ENCODE measurements at regions not wholly inside any gene's neighbourhood (a gene's known extent, or its start where the extent isn't known, plus 50 kb on each side); places are given as distances from the start of the nearest gene placed in this dataset.
A peak's percentile ranks its signal among the peaks of the same experiment; 100 is the strongest.

DNA sequence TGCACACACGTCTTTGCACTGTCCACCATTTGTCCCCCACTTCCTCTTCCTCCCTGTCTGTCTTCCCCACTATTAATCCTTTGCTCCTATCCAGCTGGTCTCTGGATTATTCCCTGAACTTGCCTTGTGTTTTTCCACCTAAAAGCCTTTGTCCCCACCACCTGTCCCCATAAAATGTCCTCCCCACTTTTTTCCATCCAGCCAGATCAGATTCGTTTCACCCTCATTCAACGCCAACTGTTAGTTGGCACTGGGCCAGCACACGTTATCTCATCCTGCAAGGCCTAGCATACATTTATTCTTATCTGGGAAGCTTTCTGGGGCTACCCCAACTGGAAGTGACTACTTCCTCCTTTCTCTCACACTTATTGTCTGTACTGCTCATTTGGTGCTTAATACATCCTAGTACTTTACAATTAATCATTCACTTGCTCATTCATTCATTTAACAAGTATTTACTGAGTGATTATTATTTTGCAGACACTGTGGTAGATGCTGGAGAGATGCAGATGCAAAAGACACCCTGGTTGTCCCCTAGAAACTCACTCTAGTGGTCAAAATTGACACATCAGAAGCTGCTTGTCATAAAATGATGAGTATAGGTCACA lies 96.2 kb downstream of the RASSF10 start:
- DNase-seq = peak; percentile 65

DNA sequence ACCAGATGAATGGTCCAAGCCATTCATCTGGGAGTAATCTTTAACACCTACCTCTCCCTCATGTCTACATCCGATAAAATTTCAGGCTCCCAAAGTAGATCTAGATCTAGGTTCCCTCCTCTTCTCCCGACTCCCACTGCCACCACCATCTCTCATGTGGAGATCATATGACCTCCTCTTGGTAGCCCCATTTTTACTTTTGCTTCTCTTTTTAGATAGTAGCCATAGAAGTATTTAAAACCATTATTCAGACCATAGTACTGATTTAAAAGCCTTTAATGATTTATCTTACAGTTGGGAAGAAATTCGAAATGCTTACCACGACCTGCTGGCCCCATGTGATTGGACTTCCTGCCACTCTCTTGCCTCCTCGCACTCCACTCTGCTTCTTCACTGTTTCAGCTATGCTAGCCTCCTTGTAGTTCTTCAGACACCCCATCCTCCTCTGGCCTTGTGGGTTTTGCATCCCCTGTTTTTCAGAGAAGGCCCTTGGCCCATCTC lies 98.5 kb downstream of the RASSF10 start:
- DNase-seq = no peak

DNA sequence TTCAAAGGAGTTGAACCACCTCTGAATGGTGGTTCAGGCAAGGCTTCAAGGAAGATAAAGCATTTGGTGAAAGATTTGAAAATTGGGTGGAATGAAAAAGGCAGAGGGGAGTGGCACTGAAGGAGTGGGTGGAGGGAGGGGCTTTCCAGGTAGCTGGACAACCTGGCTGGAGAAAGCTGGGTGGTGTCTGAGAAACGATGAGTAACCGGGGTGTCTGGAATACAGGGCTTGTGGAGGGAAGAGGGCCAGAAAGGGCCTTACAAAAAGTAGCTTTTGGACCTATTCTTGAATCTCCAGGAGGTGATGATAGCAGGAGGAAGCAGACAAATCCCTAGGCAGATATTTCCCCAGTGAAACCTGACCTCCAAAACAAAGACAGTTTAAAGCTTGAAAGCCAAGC lies 99.3 kb downstream of the RASSF10 start:
- DNase-seq = no peak

DNA sequence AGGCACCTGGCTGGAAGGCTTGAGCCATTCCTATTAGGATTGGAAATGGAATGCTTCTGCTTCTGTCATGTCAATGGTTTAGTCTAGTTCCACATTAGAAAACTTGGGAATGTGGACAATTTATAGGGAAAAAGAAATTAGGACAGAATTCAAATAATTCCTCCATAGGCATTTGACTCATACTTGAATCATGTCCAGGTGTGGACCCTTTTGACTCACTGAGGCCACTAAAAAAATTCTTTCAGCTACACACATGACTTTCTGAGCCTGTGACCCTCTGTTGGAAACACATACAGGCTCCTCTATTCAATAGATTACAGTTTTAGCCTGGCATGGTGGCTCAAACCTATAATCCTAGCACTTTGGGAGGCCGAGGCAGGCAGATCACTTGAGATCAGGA lies 100.5 kb downstream of the RASSF10 start:
- DNase-seq = no peak

DNA sequence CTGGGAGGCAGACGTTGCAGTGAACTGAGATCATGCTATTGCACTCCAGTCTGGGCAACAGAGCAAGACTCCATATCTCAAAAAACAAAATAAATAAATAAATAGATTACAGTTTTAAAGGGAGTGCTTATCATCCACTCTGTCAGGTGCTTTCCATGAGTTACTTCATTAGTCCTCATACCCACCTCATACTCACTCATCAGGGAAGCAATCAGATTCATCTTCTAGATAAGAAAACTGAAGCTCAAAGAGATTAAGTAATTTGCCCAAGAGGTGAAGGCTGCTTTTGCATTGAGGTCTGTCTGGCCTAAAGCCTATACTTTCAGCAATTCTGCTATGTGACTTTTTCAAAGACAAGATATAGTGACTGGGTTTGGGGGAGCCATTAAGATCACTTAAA lies 101.0 kb downstream of the RASSF10 start:
- DNase-seq = no peak

DNA sequence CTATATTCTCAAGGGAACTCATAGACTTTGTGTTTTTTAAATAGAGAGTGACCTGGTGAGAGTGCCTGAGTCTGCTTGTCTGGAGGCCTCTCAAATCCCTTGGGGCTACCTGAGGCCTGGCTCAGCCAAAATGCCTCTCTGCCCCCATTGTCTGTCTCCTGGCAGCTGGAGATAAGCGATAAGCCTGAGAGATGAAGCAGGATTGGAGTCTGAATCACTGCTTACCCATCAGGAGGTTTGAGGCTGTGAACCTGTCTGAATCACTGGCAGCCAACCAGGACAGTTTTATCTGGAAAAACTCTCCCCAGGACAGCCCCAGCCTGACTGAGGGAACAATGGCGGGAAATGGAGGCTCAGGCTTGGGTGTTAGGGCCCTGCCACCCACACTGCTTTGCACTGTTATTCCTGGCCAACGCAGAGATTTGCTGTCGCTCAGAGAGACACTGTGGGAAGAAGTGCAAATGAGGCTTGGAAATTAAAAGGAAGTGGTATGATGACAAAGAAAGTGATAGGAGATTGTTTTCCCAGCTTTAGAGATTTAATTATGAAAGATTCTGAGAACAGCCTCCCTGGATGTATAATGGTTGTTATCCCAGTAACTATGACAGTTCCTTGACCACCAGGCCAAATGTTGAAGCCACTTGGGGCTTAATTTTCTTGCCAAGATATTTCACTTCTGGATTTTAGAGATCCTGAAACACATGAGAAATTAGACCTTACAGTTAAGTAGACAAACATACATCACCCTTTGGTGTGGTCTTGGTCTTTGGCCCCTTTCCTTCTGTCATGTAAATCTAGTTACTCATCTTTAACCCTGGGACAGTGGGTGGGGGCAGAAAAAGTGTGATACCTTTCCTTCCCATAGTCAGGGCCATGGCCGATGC lies 102.1 kb downstream of the RASSF10 start:
- DNase-seq = no peak

DNA sequence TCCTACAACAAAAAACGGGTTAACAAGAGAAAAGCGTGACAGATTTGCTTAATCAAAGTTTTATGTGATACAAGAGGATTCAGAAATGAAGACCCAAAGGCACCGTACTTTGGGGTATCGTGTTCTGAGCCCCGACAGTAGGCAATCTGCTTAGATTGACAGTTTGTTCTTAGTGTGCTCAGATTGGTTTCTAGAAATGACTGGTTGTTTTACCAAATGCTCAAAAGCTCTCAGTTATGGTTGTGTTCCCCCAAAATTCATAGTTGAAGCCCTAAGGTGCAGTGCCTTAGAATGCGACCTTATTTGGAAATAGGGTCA lies 102.7 kb downstream of the RASSF10 start:
- DNase-seq = no peak

DNA sequence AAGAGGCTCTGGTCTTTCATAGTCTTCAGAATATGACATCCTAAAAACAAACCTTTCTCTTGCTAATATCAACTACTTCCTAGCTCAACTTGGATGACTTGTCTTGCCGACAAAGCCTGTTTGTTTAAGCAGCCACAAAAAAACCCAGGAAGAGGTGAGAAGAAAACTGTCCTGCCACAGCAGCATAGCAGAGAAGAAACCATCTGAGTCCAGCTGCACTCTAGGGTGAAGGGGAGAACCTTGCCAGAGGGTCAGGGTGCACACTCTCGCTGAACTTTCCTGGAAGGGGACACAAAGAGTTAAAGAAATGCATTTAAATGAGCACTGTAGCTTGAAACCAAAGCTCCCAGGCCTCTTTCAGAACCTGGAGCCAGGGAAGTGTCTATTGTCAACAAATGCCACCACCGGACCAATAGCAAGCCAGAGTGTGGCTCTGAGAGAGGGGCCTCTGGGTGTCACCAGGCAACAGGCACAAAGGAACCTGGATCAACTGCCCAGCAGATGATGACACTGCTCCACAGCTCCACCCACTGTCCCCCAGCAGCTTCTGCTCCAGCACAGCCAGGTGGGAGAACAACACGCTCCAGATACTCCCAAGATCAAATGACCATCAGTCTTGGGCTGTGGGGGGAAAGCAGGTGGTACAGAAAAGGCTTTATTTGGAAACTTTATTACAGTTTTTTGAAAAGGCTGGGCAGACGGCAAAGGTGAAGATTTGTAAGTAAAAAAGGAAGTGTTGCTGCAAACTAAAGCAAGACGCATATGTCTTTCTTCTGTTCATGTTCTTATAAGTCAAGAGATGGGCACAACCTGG lies 105.7 kb downstream of the RASSF10 start:
- no peak for DNase-seq

DNA sequence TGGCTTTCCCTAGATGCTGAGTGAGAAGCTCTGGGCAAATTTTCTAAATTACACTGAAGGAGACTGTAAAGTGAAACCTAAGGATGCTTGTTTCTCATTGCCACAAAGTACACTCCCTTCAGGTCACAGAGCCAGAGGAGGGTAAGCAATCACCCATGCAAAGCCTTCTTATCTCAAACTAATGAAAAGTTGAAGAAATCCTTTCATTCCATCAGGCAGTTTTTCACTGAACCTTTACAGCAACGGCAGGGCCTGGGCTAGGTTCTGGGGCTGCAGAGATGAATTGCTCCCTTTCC lies 106.2 kb downstream of the RASSF10 start:
- DNase-seq = no peak

DNA sequence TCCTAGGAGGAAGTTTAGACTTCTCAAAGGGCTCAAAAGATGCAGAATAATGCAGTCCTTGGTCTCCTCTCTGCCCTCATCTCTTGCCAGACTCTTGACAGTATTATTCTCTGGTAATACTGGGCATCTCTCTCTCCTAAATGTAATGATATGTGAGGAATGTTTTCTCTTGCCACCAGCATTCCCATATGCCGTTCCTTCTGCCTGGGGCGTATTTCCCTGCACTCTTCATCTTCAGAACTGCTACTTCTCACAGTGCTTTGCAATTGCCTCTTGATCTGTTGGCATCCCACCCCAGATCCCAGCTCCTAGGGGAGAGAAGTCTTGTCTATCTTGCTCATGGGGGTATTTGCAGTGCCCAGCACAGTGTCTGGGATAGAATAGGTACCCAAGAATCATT lies 107.4 kb downstream of the RASSF10 start:
- DNase-seq = no peak

DNA sequence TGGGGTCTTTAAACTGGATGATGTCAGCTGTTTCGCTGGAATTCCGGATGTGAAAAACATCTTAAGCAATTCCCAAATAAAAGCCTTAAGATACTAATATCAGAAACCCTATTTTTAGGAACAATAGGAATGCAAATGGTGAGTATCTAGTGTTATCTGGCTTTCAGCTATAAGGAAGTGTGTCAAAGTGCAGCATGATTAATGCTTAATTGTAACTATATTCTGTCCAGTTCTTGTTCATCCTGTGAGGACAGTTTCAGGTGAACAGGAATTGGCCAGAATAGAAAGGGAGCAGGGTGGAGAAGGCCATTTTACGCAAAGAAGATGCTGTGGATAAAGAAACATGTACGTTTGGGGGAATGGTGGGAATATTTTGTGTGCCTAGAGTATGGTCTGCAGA lies 108.2 kb downstream of the RASSF10 start:
- DNase-seq = no peak

DNA sequence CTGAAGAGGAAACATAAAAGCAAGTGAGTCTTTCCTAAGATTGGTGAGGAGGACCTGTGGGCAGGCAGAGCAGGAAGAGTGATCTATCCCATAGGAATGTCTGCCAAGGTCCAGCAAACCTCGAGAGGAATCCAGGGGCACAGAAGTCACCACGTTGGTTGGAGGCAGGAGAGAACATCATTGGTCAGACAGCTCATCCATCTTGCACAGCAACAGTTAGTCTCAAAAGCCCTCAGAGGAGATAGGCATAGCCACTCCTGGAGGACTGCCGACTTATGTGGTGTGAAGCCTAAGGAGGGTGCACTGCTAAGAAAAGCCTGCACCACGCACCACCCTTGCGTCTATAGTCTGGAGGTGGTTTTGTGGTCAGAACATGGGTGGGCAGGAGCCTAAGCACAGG lies 109.1 kb downstream of the RASSF10 start:
- no peak for DNase-seq

DNA sequence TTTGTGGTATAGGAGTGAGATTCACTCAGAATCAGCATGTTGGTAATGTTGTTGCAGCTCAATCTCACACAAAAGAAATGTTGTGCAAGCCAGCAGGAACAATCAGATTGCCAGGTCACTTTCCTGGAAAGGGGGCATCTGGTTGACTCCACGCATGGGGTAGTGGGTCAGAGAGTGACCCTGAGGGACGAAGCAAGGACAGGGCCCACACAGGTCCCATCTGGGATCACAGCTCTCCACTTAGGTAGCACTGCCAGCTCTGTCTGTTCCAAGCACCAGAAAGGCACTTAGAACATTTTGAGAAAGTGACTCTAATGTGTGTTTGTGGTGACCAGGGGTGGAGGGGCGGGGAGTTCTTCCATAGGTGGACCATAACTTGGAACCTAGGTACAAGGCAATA lies 109.5 kb downstream of the RASSF10 start:
- no peak for DNase-seq

DNA sequence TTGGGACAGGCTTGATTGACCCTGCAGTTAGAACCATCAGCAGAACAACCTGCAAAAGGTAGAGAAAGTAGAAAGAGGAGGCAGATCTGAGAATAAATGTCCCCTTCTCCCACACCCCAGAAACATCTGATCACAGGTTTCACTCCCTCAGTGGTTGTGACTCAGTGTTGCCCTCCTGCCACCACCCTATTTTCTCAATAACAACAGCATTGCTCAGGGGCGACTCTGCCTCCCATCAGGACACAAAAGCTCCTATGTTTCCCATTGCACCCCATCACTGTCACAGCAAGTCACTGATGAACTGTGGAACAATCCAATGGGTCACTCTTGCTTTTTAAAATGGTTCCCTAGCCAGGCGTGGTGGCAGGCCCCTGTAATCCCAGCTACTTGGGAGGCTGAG lies 110.2 kb downstream of the RASSF10 start:
- no peak for DNase-seq

DNA sequence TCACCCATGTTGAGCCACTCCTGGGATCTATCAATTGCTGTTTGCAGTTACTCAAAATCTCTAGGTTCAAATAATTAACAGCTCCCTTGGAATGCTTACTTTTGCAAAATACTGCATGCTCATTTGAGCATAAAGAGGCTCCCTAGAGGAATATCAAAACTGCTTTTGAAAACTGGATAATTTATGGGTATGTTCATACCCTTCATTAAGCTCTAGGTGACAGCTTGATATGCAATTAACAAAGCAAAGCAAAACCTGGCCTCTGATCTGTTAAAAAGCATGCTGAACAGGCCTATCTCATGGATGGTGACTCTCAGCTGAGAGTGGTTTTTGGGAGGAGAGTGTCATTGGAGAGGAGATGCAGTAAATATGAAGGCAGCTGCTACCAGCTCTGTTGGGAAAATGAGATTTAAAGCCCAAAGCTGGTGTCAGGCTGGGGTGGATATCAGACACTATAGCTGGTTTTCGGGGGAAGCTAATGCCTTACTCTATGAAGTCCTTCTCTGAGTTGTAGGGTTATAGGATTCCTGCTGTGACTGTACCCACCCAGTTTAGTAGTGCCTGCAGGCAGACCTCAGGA lies 110.9 kb downstream of the RASSF10 start:
- DNase-seq = peak; percentile 85

DNA sequence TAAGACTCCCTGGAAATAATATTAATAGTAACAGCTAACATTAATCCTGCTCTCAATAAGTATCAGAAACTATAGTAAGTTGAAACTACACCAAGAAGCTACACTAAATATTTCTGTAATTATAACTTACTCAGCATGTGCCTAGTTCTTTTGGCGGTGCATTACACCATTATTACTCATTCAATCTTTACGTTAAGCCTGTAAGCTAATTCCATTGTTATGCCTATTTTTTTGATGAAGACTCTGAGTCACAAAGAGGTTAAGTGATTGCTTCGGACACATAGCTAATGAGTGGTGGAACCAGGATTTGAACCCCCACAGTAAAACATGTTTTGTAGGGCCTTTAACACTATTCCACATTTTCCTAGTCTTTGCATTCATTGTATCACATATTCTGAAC lies 111.6 kb downstream of the RASSF10 start:
- DNase-seq = no peak

DNA sequence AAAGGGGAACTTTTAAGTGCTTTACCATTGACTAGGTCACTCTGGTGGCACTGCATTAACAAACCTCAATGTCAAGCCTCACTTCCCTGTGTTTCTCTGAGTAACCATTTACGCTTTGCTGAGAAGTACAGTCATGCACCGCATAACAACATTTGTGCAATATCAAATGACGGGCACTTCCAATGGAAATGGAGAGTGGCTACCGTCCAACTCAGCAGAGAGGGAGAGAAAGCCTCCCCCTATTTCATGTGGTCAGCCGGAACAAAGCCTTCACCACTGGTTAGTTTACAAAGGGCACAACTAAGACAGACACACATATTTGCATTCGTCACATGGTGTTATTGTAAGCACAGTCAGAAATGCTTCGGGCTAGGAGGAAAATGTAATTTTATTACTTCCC lies 117.3 kb downstream of the RASSF10 start:
- DNase-seq = no peak

DNA sequence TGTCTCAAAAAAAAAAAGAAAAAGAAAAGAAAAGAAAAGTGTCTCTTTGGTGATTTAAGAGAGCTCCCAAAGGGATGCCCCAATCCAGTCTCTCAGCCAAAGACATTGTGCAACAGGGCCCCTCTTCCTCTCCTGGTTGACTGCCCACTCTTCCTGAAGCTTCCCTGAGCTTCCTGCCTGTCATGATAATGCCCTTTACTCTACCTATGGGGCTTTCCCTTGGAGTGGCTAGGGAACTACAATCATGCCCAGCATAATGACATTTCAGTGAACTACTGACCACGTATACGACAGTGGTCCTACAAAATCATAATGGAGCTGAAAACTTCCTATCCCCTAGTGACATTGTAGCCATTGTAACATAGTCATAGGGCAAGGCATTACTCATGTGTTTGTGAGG lies 118.0 kb downstream of the RASSF10 start:
- DNase-seq = no peak

DNA sequence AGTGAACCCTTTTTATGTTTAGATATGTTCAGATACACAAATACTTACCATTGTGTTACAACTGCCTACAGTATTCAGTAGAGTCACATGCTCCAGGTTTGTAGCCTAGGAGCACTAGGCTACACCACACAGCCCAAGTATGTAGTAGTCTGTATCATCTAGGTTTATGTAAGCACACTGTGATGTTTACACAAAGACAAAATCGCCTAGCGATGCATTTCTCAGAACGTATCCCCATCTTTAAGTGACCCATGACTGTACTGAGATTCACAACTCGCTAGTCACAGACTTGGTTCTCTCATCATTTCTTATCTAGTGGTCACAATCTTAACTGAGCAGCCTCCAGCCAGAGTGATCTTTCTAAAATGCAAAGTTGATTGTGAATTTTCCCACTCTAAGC lies 119.2 kb downstream of the RASSF10 start:
- no peak for DNase-seq

DNA sequence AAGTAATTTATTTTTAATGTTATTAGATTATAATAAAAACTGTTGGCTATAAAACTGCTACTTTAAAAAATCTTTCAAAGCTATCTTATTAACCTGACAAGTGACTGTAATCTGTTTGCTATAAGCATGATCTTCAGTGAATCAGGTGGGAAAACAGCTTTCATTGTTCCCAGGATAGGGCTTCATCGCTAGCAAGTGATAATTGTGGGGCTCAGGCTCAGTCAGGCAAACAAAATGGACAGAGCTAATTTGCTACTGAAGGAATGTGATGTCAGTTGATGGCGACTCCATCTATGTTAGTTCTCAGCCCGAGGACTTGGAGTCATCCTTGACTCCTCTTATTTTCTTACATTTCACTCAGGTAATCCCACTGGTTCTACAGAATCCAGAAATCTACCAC lies 125.0 kb downstream of the RASSF10 start:
- DNase-seq = no peak

DNA sequence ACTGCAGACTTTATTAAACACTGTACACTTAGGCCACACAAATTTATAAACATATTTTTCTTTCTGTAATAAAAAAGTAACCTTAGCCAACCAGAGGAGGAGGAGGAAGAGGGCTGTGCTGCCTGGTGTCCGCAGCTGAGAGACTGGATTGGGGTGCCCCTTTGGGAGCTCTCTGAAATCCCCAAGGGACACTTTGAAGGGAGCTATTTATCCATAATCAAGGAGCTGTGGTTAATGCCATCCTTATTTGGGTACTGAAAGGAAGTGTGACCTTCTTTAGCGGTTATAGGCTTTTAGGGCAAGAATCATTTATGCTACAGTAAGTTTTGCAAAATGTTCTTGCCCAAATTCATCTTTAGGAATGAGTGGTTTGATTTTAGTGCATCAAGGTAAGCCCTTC lies 125.8 kb downstream of the RASSF10 start:
- DNase-seq = no peak

DNA sequence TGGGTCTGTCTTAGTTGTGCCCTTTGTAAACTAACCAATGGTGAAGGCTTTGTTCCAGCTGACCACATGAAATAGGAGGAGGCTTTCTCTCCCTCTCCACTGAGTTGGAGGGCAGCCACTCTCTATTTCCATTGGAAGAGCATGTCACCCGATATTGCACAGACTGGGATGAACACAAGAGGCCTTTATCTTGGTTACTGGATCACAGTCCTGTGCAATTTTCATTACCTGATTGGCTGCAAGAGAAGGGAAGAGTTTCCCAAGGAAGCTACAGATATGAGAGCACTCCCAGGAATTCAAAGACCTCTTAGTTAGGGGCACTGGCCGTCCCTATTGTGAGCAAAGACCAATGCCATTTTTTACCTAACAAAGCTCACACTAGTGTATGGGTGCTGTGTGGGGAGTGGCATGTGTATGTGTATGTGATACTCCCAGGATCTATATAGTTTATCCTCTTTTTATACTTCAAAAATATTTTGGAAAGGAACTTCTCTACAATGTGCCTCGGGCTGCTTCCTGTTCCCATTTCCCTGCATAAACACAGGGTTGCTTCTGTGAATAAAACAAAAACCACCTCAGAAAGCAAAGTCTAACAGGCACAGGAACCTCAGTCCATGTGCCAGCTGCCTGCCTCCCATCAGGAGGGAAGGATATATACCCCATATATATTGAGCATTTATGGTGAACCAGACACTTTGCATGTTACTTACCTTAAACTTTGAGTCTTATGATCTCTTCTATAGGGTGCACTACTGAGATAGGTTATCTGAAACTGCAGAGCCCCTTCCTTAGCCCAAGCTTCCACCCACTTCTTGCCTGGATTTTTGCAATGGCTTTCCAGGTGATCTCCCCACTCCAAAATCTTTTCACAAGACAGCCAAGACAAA lies 126.5 kb downstream of the RASSF10 start:
- DNase-seq = no peak

DNA sequence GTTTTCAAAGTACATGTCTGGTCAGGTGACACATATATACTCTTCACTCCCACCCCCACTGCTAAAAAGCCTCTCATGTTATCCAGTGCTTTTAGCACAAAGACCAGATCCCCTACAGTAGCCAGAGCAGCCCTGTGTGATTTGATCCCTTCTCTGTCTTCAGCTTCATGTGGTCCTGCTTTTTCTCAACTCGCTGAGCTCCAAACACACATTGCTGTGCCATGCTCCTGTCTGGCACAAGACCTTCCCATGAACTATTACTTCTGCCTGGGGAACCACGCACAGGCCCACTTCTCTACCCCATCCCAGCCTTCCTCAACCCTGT lies 127.1 kb downstream of the RASSF10 start:
- no peak for DNase-seq

All from NCI-H1417 treated with DMSO at 0.1 percent for 48 hours (cell line).